IMR-90 (cell line): ENCODE measurements at regions not wholly inside any gene's neighbourhood (a gene's known extent, or its start where the extent isn't known, plus 50 kb on each side); places are given as distances from the start of the nearest gene placed in this dataset.

Experiments used
- ATAC-seq: fragments of 200-7000 bp; cut with Tn5 transposase; 2 replicates; pipeline ENCODE4 v1.9.1; 2020; ENCODE audit warnings: low read depth, mild to moderate bottlenecking, moderate library complexity
- BruUV-seq: library from RNA; stranded (reverse); fragments of 400-500 nt; replicated peaks from 2 replicates; lab custom pipeline; 2021; lab: Mats Ljungman, UMichigan
- CTCF ChIA-PET: fragments of 300-600 bp; formaldehyde crosslinking; extraction: SDS; loops from one replicate; lab custom pipeline; 2021; ENCODE audit warnings: antibody characterized with exemption; lab: Yijun Ruan, JAX
- POLR2A ChIA-PET: fragments of 300-600 bp; sonication (Branson Sonifier 250); formaldehyde crosslinking; loops from one replicate; lab custom pipeline; 2022; ENCODE audit warnings: antibody characterized with exemption; ENCODE audit not compliant: unreplicated experiment; lab: Charles Lee
- DNase-seq: peaks from one replicate; pipeline ENCODE4 v3.0.0; 2013
- H2AFZ ChIP-seq: replicated peaks from 2 replicates; pipeline ENCODE3; 2013; ENCODE audit warnings: low read length, mild to moderate bottlenecking; ENCODE audit not compliant: poor library complexity
- H2AK5ac ChIP-seq: 2 replicates; pipeline ENCODE4 v1.6.1; 2013; ENCODE audit warnings: low read depth, low read length, inconsistent platforms
- H2AK9ac ChIP-seq: replicated peaks from 2 replicates; pipeline ENCODE3; 2013; ENCODE audit warnings: mild to moderate bottlenecking, low read depth, low read length, moderate library complexity; ENCODE audit not compliant: poor library complexity
- H2BK120ac ChIP-seq: 2 replicates; pipeline ENCODE4 v1.6.1; 2013; ENCODE audit warnings: low read depth, low read length, inconsistent platforms
- H2BK15ac ChIP-seq: 3 replicates; pipeline ENCODE4 v1.6.1; 2013; ENCODE audit warnings: low read depth, low read length, inconsistent platforms
- H2BK20ac ChIP-seq: 2 replicates; pipeline ENCODE4 v1.6.1; 2013; ENCODE audit warnings: low read depth, mild to moderate bottlenecking, inconsistent platforms, low read length, moderate library complexity
- H2BK5ac ChIP-seq: 2 replicates; pipeline ENCODE4 v1.6.1; 2013; ENCODE audit warnings: mild to moderate bottlenecking, low read depth, low read length, inconsistent platforms; ENCODE audit not compliant: poor library complexity, severe bottlenecking
- H3K14ac ChIP-seq: replicated peaks from 2 replicates; pipeline ENCODE4 v1.6.1; 2013; ENCODE audit warnings: low read depth, low read length, inconsistent platforms
- H3K18ac ChIP-seq: 2 replicates; pipeline ENCODE4 v1.6.1; 2013; ENCODE audit warnings: low read depth, low read length, control low read depth
- H3K23ac ChIP-seq: 2 replicates; pipeline ENCODE4 v1.6.1; 2013; ENCODE audit warnings: low read depth, low read length, inconsistent platforms
- H3K27ac ChIP-seq: 2 replicates; pipeline ENCODE4 v1.5.1; 2013; ENCODE audit warnings: mild to moderate bottlenecking, control low read depth, low read length; ENCODE audit not compliant: insufficient read depth
- H3K27me3 ChIP-seq: 2 replicates; pipeline ENCODE4 v1.6.1; 2013; ENCODE audit warnings: low read length; ENCODE audit not compliant: control insufficient read depth, insufficient read depth
- H3K36me3 ChIP-seq: 2 replicates; pipeline ENCODE4 v1.6.1; 2013; ENCODE audit warnings: low read length, mixed read lengths; ENCODE audit not compliant: control insufficient read depth, insufficient read depth
- H3K4ac ChIP-seq: 2 replicates; pipeline ENCODE4 v1.6.1; 2013; ENCODE audit warnings: low read depth, low read length, inconsistent platforms
- H3K4me1 ChIP-seq: 2 replicates; pipeline ENCODE4 v1.6.1; 2013; ENCODE audit warnings: low read length, mixed read lengths; ENCODE audit not compliant: control insufficient read depth, insufficient read depth
- H3K4me2 ChIP-seq: 2 replicates; pipeline ENCODE4 v1.6.1; 2013; ENCODE audit warnings: low read depth, mild to moderate bottlenecking, control low read depth, low read length, moderate library complexity
- H3K4me3 ChIP-seq: 2 replicates; pipeline ENCODE4 v1.5.1; 2013; ENCODE audit warnings: low read depth, mild to moderate bottlenecking, control low read depth, low read length, moderate library complexity; ENCODE audit not compliant: insufficient read depth
- H3K56ac ChIP-seq: 2 replicates; pipeline ENCODE4 v1.6.1; 2013; ENCODE audit warnings: low read length, inconsistent platforms; ENCODE audit not compliant: insufficient read depth; ENCODE audit errors: extremely low read depth
- H3K79me1 ChIP-seq, 2 experiments: 2 replicates each; pipeline ENCODE4 v1.6.1; 2013; ENCODE audit warnings: low read length in 2 of 2, inconsistent platforms in 1 of 2, low read depth in 1 of 2
- H3K9ac ChIP-seq: 2 replicates; pipeline ENCODE4 v1.6.1; 2013; ENCODE audit warnings: low read depth, low read length, control low read depth
- H3K9me1 ChIP-seq: 2 replicates; pipeline ENCODE4 v1.6.1; 2013; ENCODE audit warnings: low read length, inconsistent platforms; ENCODE audit not compliant: insufficient read depth
- H3K9me3 ChIP-seq: 2 replicates; pipeline ENCODE4 v1.6.1; 2013; ENCODE audit warnings: low read length; ENCODE audit not compliant: control insufficient read depth, insufficient read depth
- H4K20me1 ChIP-seq: 2 replicates; pipeline ENCODE4 v1.6.1; 2013; ENCODE audit warnings: low read length, inconsistent platforms; ENCODE audit not compliant: insufficient read depth
- H4K5ac ChIP-seq: 2 replicates; pipeline ENCODE4 v1.6.1; 2013; ENCODE audit warnings: mild to moderate bottlenecking, low read depth, low read length, control low read depth
- H4K8ac ChIP-seq, 2 experiments: 2 replicates each; pipeline ENCODE4 v1.6.1; 2013; ENCODE audit warnings: low read depth in 2 of 2, low read length in 2 of 2, control low read depth in 1 of 2, inconsistent platforms in 1 of 2
- H4K91ac ChIP-seq: 2 replicates; pipeline ENCODE4 v1.6.1; 2013; ENCODE audit warnings: low read depth, low read length, inconsistent platforms; ENCODE audit not compliant: insufficient read depth
- BHLHE40 ChIP-seq: fragments of 150-350 bp; IDR thresholded peaks from 2 replicates; pipeline ENCODE4 v1.6.1; 2016; ENCODE audit warnings: mild to moderate bottlenecking, low read depth, low read length
- CEBPB ChIP-seq: IDR thresholded peaks from 2 replicates; pipeline ENCODE4 v1.6.1; 2012; ENCODE audit warnings: low read depth, low read length, improper control_type of control experiment
- CHD1 ChIP-seq: IDR thresholded peaks from 2 replicates; pipeline ENCODE4 v1.6.1; 2012; ENCODE audit warnings: low read depth, low read length, improper control_type of control experiment
- CTCF ChIP-seq: conservative IDR thresholded peaks from 2 replicates; pipeline ENCODE4 v1.5.1; 2012; ENCODE audit warnings: mild to moderate bottlenecking, low read depth, low read length, improper control_type of control experiment
- ELK1 ChIP-seq: fragments of 150-350 bp; IDR thresholded peaks from 2 replicates; pipeline ENCODE4 v1.6.1; 2016; ENCODE audit warnings: low read depth, mild to moderate bottlenecking, low read length, moderate library complexity, borderline replicate concordance
- FOS ChIP-seq: fragments of 150-350 bp; IDR thresholded peaks from 2 replicates; pipeline ENCODE4 v1.6.1; 2016; ENCODE audit warnings: low read depth, low read length
- MAFK ChIP-seq: IDR thresholded peaks from 2 replicates; pipeline ENCODE4 v1.6.1; 2012; ENCODE audit warnings: low read depth, low read length, improper control_type of control experiment
- MAZ ChIP-seq: IDR thresholded peaks from 2 replicates; pipeline ENCODE4 v1.6.1; 2012; ENCODE audit warnings: low read depth, mild to moderate bottlenecking, low read length, improper control_type of control experiment, moderate library complexity, borderline replicate concordance
- MXI1 ChIP-seq: IDR thresholded peaks from 2 replicates; pipeline ENCODE4 v1.6.1; 2012; ENCODE audit warnings: low read depth, mild to moderate bottlenecking, low read length, moderate library complexity, borderline replicate concordance
- NFE2L2 ChIP-seq: fragments of 150-350 bp; IDR thresholded peaks from 2 replicates; pipeline ENCODE4 v1.6.1; 2016; ENCODE audit warnings: low read depth, mild to moderate bottlenecking, low read length
- POLR2A ChIP-seq: IDR thresholded peaks from 2 replicates; pipeline ENCODE4 v1.6.1; 2012; ENCODE audit warnings: mild to moderate bottlenecking, low read depth, low read length
- RAD21 ChIP-seq: IDR thresholded peaks from 2 replicates; pipeline ENCODE4 v1.6.1; 2012; ENCODE audit warnings: low read length, improper control_type of control experiment
- RCOR1 ChIP-seq: IDR thresholded peaks from 2 replicates; pipeline ENCODE4 v1.6.1; 2012; ENCODE audit warnings: mild to moderate bottlenecking, low read length, improper control_type of control experiment; ENCODE audit not compliant: insufficient replicate concordance
- RFX5 ChIP-seq: IDR thresholded peaks from 2 replicates; pipeline ENCODE4 v1.8.0; 2012; ENCODE audit warnings: low read depth, mild to moderate bottlenecking, low read length, moderate library complexity
- SMC3 ChIP-seq: fragments of 150-350 bp; IDR thresholded peaks from 2 replicates; pipeline ENCODE4 v1.6.1; 2016; ENCODE audit warnings: low read depth, mild to moderate bottlenecking, antibody characterized with exemption, low read length, moderate library complexity
- USF2 ChIP-seq: fragments of 150-350 bp; IDR thresholded peaks from 2 replicates; pipeline ENCODE4 v1.6.1; 2017; ENCODE audit warnings: mild to moderate bottlenecking, antibody characterized with exemption, low read length, low read depth
- WGBS, 2 experiments: methylation state at CpG; one replicate each; pipeline versions ENCODE4 v1.1.5 to v1.1.7; 2013; ENCODE audit warnings: missing lambda C conversion rate in 2 of 2; ENCODE audit not compliant: insufficient read length in 1 of 2; ENCODE audit errors: extremely low coverage in 2 of 2; 5-methylcytosine and 5-hydroxymethylcytosine counted together
- dilution Hi-C: fragments of 300-500 bp; cut with HindIII; formaldehyde crosslinking; loops from one replicate; pipeline ENCODE4 v1.14.3; 2018; ENCODE audit warnings: low sequenced_read_pairs; ENCODE audit not compliant: unreplicated experiment
- in situ Hi-C: fragments of 300-500 bp; cut with MboI; formaldehyde crosslinking; loops from 3 replicates; pipeline ENCODE4 v1.14.3; 2019; ENCODE audit warnings: low sequenced_read_pairs, inconsistent platforms, mixed read lengths
- intact Hi-C: fragments of 100-400 bp; cut with micrococcal nuclease; formaldehyde crosslinking; loops from 2 replicates; pipeline ENCODE4 v1.10.0; 2022

GRCh38 chr2:56502616-56503015, 318.8 kb downstream of the CCDC85A start:
- Histone ChIP-seq H3K9me1 (no peaks in the 10 kb centered on the region), H3K27ac (no peak overlapping the region), H2BK15ac (no peak overlapping the region), H3K36me3 (no peaks in the 10 kb centered on the region), H3K4ac (no peak overlapping the region), H3K4me1 (no peaks in the 10 kb centered on the region), H3K14ac (no peak overlapping the region), H3K4me3 (no peak overlapping the region), H2AFZ (no peak overlapping the region), H3K79me1 (no peaks in the 10 kb centered on the region), H2BK120ac (no peak overlapping the region), H2AK5ac (no peak overlapping the region), H2AK9ac (no peak overlapping the region), H4K20me1 (no peaks in the 10 kb centered on the region), H4K8ac (no peak overlapping the region), H2BK5ac (no peak overlapping the region), H3K9me3 (peaks cover 2% of the 10 kb centered on the region; the same call in 1 of the 2 replicates), H3K9ac (no peak overlapping the region), H4K5ac (no peak overlapping the region), H3K4me2 (no peak overlapping the region), H3K56ac (no peak overlapping the region), H2BK20ac (no peak overlapping the region), H4K91ac (no peak overlapping the region), H3K27me3 (no peaks in the 10 kb centered on the region), H3K23ac (no peak overlapping the region), H3K18ac (no peak overlapping the region)
- BruUV-seq: no TSS peak
- dilution Hi-C loops (no loop called here), intact Hi-C loops (no loop called here), in situ Hi-C loops (no loop called here)
- TF ChIP-seq MAFK: no peak
- TF ChIP-seq RFX5: no peak
- TF ChIP-seq CHD1: no peak
- no peak for TF ChIP-seq FOS
- no peak for TF ChIP-seq MXI1
- no peak for TF ChIP-seq RCOR1
- TF ChIP-seq BHLHE40: no peak
- no peak for TF ChIP-seq SMC3
- no peak for TF ChIP-seq CTCF
- TF ChIP-seq POLR2A: no peak
- TF ChIP-seq NFE2L2: no peak
- no peak for TF ChIP-seq RAD21
- no peak for TF ChIP-seq ELK1
- TF ChIP-seq USF2: no peak
- TF ChIP-seq CEBPB: no peak
- no peak for TF ChIP-seq MAZ
- CTCF ChIA-PET: no interaction called here
- POLR2A ChIA-PET: no interaction called here
- no CpG with 5 or more reads among the region's 2 CpGs for WGBS, 2 experiments
- no peak for DNase-seq
- ATAC-seq: no peak
